Tibial nerve (tissue), 4 donors: ENCODE measurements at regions not wholly inside any gene's neighbourhood (a gene's known extent, or its start where the extent isn't known, plus 50 kb on each side); places are given as distances from the start of the nearest gene placed in this dataset.

Source experiments
- EP300 ChIP-seq, 2 donors: sonication (generic); formaldehyde crosslinking; IDR thresholded peaks; one replicate each; pipeline ENCODE4 v1.6.1; 2017; ENCODE audit warnings: antibody characterized with exemption in 2 of 2, mild to moderate bottlenecking in 1 of 2
- TF ChIP-seq, protein P1 (sequence below), 5 experiments: fragments of 200-600 bp in 3 of 5; fragments of 450-650 bp in 2 of 5; sonication (generic) in 3 of 5; IDR thresholded peaks; one replicate each; pipeline ENCODE4 v1.5.1; 2016 to 2019; ENCODE audit warnings: antibody characterized with exemption in 5 of 5, mild to moderate bottlenecking in 3 of 5, moderate library complexity in 2 of 5

GRCh38 chr10:2831509-2831908 lies 235.8 kb upstream of the PFKP start:
- no peak for TF ChIP-seq EP300 (IDR thresholded peaks at IDR 0.05)
- TF ChIP-seq, protein P1, sequence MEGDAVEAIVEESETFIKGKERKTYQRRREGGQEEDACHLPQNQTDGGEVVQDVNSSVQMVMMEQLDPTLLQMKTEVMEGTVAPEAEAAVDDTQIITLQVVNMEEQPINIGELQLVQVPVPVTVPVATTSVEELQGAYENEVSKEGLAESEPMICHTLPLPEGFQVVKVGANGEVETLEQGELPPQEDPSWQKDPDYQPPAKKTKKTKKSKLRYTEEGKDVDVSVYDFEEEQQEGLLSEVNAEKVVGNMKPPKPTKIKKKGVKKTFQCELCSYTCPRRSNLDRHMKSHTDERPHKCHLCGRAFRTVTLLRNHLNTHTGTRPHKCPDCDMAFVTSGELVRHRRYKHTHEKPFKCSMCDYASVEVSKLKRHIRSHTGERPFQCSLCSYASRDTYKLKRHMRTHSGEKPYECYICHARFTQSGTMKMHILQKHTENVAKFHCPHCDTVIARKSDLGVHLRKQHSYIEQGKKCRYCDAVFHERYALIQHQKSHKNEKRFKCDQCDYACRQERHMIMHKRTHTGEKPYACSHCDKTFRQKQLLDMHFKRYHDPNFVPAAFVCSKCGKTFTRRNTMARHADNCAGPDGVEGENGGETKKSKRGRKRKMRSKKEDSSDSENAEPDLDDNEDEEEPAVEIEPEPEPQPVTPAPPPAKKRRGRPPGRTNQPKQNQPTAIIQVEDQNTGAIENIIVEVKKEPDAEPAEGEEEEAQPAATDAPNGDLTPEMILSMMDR (IDR thresholded peaks at IDR 0.05): no peak
